Loucy (cell line): ENCODE measurements at regions not wholly inside any gene's neighbourhood (a gene's known extent, or its start where the extent isn't known, plus 50 kb on each side); places are given as distances from the start of the nearest gene placed in this dataset.
"Not testable (repeated sequence)": the region's sequence is repeated elsewhere in the genome, so short reads cannot be mapped to it uniquely, and the experiment has no call there.

Source experiments
- CTCF ChIP-seq: fragments of 200-600 bp; sonication (generic); conservative IDR thresholded peaks from 2 replicates; pipeline ENCODE4 v1.5.1; 2014; ENCODE audit warnings: mild to moderate bottlenecking, antibody characterized with exemption, low read length
- EZH2phosphoT487 ChIP-seq: fragments of 200-600 bp; IDR thresholded peaks from 2 replicates; pipeline ENCODE4 v1.6.1; 2018; ENCODE audit warnings: antibody characterized with exemption, mild to moderate bottlenecking, moderate library complexity, borderline replicate concordance

GRCh38 chr14:95625710-95626109, 60.5 kb upstream of the TCL1B start:
- not testable (repeated sequence) for TF ChIP-seq CTCF, EZH2phosphoT487
